GM13977 (cell line): ENCODE measurements at regions not wholly inside any gene's neighbourhood (a gene's known extent, or its start where the extent isn't known, plus 50 kb on each side); places are given as distances from the start of the nearest gene placed in this dataset.

Source experiments
- DNase-seq: peaks from one replicate; pipeline ENCODE4 v3.0.0; 2012; ENCODE audit warnings: low spot score
- CTCF ChIP-seq: IDR thresholded peaks from 2 replicates; pipeline ENCODE4 v1.5.1; 2012; ENCODE audit warnings: mild to moderate bottlenecking, control low read depth; ENCODE audit not compliant: insufficient read depth; ENCODE audit errors: extremely low read depth, missing control alignments
- in situ Hi-C: fragments of 300-500 bp; cut with MboI; formaldehyde crosslinking; loops from one replicate; pipeline ENCODE4 v1.12.0; 2022; ENCODE audit warnings: low sequenced_read_pairs, low pct_unique_long_range_greater_than_20kb, mixed read lengths, inconsistent platforms; ENCODE audit not compliant: unreplicated experiment

DNA sequence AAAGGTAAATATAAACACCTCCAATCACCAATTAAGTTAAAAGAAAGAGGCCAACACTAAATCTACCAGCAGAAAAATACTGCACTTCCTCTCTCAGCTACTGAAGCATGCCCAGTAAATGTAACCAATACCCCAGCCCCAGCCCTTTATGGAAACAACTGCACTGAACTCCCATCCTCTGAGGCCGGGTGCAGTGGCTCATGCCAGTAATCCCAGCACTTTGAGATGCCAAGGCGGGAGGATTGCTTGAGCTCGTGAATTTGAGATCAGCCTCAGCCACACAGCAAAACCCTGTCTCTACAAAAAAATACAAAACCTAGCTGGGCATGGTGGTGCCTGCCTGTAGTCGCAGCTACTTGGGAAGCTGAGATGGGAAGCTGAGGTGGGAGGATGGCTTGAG is 221.6 kb upstream of the SOX21 start:
- TF ChIP-seq CTCF = no peak
- in situ Hi-C loops = no loop called here
- no peak for DNase-seq

- DNase-seq = no peak
- TF ChIP-seq CTCF = no peak
- in situ Hi-C loops = no loop called here
Measured at GRCh38 chr13:94933230-94933751, 220.9 kb upstream of the SOX21 start.

DNA sequence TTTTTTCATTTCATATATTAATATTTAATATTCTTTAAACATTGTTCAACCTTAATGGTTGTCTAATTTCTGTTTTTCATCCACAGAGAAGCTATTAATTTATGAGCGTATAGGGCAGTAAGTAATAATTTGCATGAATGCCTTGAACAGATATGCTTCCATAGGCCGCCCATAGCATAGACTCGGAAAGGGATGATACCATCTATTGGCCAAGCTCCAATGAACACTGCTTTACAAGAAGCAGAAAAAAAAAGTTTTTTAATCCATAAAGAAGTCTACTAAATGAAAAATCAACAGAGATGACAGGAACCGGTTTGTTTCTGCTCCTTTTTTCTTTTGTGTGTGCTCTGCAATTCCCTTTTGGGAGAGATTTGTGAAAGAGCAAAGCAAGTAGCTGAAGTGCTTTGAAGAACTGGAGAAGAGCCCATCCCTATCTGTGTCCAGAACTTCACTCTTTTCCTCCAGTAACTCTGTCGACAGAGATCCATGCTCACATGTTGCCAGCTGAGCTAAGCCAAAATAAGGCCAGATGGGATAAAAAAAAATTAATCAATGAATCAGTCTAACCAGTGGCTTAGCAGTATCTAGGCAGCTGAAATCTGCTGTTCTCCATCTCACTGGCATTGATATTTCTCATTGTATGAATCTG is 215.9 kb upstream of the SOX21 start:
- no peak for DNase-seq

DNA sequence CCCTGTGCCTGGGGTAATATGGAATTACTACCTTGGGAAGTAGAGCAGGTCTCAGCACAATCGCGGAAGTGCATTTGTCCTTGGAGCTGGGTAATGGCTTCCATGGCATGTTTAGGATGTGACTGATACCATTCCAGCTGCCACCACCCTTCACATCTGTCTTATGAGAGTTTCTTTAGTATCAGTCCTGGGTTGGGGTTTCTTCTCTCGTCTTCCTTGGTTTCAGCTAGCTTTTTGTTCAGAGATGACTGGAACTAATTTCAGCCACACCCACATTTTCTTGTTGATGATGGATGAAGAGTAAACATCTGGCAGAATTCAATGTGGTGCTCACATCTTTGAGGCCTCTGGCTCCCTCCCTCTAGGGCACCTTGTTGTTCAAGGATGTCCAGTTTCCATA is 212.9 kb upstream of the SOX21 start:
- no peak for DNase-seq
- in situ Hi-C loops = no loop called here
- no peak for TF ChIP-seq CTCF

More for the DNA sequence above, 215.9 kb upstream of the SOX21 start:
- in situ Hi-C loops = no loop called here
- no peak for TF ChIP-seq CTCF

DNA sequence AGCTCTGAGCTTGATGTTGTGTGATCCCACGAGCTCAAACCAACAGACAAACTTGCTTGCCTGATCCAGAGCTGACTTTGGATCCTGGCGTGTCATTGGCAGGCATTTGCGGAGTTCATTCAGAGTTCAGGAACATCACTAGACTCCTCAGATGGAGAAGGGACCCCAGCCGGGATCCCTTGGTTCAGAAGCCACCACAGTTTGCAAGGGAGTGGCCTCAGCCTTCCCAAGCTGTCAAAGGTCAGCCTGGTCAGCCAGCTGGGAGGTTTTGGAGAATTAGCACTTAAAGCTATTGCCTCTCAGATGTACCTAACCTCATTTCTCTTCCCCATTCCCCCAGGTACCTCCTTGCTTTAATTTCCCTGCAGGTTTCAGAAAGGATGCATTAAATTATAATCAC is 208.8 kb upstream of the SOX21 start:
- DNase-seq = no peak
- TF ChIP-seq CTCF = no peak
- in situ Hi-C loops = no loop called here

DNA sequence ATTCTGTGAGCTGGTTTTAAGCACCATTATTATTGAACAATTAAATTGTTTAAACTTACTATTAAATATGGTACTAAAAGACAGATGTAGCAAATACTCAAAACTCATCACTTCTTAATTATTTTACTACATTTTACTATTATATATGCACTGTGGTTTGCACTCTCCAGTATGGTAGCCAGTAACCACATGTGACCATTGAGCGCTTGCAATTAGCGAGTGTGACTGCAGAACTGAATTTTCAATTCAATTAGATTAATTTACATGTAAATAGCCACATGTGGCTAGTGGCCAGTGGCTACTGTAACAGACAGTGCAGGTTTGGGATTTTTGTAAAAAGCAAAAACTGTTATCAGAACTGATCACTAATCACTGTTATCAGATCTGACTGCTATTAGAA is 208.2 kb upstream of the SOX21 start:
- no peak for DNase-seq
- in situ Hi-C loops = no loop called here

More for the DNA sequence above, 208.2 kb upstream of the SOX21 start:
- TF ChIP-seq CTCF = no peak
